Testis (tissue), 2 donors: ENCODE measurements at regions not wholly inside any gene's neighbourhood (a gene's known extent, or its start where the extent isn't known, plus 50 kb on each side); places are given as distances from the start of the nearest gene placed in this dataset.

Source experiments
- DNase-seq: peaks from one replicate; pipeline ENCODE4 v3.0.0-alpha.2; 2019
- H3K27ac ChIP-seq, 2 donors: fragments of 200-600 bp; sonication (generic); one replicate each; pipeline ENCODE4 v1.5.1; 2019
- H3K27me3 ChIP-seq: fragments of 200-600 bp; sonication (generic); one replicate; pipeline ENCODE4 v1.5.1; 2019
- H3K36me3 ChIP-seq: fragments of 200-600 bp; sonication (generic); one replicate; pipeline ENCODE4 v1.5.1; 2017; ENCODE audit warnings: low read depth; ENCODE audit errors: missing control alignments
- H3K4me1 ChIP-seq: fragments of 200-600 bp; sonication (generic); one replicate; pipeline ENCODE4 v1.5.1; 2019
- H3K4me3 ChIP-seq, 2 donors: fragments of 200-600 bp; sonication (generic); one replicate each; pipeline ENCODE4 v1.5.1; 2017 to 2019
- H3K9me3 ChIP-seq: fragments of 200-600 bp; sonication (generic); one replicate; pipeline ENCODE4 v1.5.1; 2017
- POLR2A ChIP-seq: fragments of 450-650 bp; IDR thresholded peaks from one replicate; pipeline ENCODE4 v1.6.1; 2017; ENCODE audit warnings: antibody characterized with exemption, mild to moderate bottlenecking, moderate library complexity
- WGBS, 2 donors: methylation state at CpG; one replicate each; pipeline ENCODE4 v1.1.5; 2018; 5-methylcytosine and 5-hydroxymethylcytosine counted together
- intact Hi-C: fragments of 100-400 bp; cut with DNase I; formaldehyde crosslinking; loops from one replicate; pipeline ENCODE4 v1.15.1; 2023; ENCODE audit warnings: low total_unique reads
- TF ChIP-seq, protein P1 (sequence below), 3 experiments: fragments of 450-650 bp in 2 of 3; fragments of 200-600 bp in 1 of 3; sonication (generic) in 1 of 3; IDR thresholded peaks; one replicate each; pipeline ENCODE4 v1.5.1; 2016 to 2019; ENCODE audit warnings: antibody characterized with exemption in 3 of 3, mild to moderate bottlenecking in 2 of 3, moderate library complexity in 1 of 3

DNA sequence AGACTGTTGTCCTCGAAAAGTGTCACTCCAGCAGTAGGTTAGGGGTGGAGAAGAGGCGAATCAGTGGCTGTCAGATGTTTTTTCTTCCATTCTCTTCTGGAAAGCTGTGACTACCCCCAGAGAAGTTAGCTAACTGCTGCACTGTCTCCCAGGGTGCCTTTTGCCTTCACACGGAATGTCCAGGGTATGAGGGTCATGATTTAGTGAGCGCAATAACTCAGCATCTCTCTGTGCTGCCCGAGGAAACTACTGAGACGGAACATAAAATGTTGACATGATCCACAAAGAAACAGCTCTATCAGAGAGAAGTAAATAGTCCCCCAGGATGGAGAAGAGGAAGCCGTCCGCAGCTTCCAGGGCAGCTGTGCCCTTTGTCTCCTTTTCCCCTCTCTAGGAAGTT, 254.0 kb upstream of the ARGLU1 start:
- DNase-seq, result no peak
- H3K36me3 ChIP-seq, result no peaks in the 10 kb centered on the region
- H3K4me3 ChIP-seq, result no peak overlapping the region
- no peaks in the 10 kb centered on the region for H3K4me1 ChIP-seq
- no peaks in the 10 kb centered on the region for H3K9me3 ChIP-seq
- 42 to 43% methylated on average over 8 of the region's 8 CpGs for WGBS, 2 donors
- intact Hi-C loops, result no loop called here
- no peak overlapping the region for H3K27ac ChIP-seq
- TF ChIP-seq, protein P1, sequence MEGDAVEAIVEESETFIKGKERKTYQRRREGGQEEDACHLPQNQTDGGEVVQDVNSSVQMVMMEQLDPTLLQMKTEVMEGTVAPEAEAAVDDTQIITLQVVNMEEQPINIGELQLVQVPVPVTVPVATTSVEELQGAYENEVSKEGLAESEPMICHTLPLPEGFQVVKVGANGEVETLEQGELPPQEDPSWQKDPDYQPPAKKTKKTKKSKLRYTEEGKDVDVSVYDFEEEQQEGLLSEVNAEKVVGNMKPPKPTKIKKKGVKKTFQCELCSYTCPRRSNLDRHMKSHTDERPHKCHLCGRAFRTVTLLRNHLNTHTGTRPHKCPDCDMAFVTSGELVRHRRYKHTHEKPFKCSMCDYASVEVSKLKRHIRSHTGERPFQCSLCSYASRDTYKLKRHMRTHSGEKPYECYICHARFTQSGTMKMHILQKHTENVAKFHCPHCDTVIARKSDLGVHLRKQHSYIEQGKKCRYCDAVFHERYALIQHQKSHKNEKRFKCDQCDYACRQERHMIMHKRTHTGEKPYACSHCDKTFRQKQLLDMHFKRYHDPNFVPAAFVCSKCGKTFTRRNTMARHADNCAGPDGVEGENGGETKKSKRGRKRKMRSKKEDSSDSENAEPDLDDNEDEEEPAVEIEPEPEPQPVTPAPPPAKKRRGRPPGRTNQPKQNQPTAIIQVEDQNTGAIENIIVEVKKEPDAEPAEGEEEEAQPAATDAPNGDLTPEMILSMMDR (IDR thresholded peaks at IDR 0.05), result no peak
- no peak for TF ChIP-seq POLR2A
- no peaks in the 10 kb centered on the region for H3K27me3 ChIP-seq

DNA sequence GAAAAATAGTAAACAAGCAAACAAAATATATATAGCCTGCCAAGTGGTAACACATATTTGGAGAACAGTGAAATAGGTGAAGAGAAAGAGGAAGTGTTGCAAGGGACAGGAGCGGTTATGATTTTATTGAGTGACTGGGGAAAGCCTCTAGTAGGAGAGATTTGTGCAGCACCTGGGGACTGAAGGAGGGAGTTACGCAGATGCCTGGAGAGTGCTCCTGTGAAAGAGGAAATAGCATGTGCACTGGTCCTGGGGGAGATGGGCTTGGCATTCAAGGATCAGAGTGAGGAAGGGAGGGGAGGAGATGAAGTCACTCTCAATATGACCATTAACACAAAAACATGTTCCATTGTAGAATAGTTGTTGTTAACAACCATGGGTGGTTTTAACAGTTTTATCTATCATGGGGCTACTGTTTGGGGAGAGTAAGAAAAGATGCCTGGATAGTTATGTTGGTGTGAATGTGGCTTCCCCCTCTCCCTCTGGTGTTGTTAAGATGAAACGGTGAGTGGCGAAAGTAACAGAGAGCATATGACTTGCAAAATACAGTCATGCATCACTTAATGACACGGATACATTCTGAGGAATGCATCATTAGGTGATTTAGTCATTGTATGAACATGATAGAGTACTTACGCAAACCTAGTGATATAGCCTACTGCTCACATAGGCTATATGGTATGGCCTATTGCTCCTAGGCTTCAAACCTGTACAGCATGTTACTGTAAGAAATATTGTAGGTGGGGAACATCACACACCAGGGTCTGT, 251.7 kb upstream of the ARGLU1 start:
- no peaks in the 10 kb centered on the region for H3K4me1 ChIP-seq
- 90 to 92% methylated on average over 6 of the region's 6 CpGs for WGBS, 2 donors
- intact Hi-C loops, result no loop called here
- no peak overlapping the region for H3K27ac ChIP-seq
- H3K27me3 ChIP-seq, result no peaks in the 10 kb centered on the region
- no peak for DNase-seq
- no peak for TF ChIP-seq POLR2A
- TF ChIP-seq, protein P1 (IDR thresholded peaks at IDR 0.05), result no peak
- H3K4me3 ChIP-seq, result no peak overlapping the region
- no peaks in the 10 kb centered on the region for H3K36me3 ChIP-seq
- H3K9me3 ChIP-seq, result no peaks in the 10 kb centered on the region

- no peak overlapping the region for H3K27ac ChIP-seq
- intact Hi-C loops, result no loop called here
- no peak overlapping the region for H3K4me3 ChIP-seq
- H3K36me3 ChIP-seq, result no peaks in the 10 kb centered on the region
- H3K27me3 ChIP-seq, result no peaks in the 10 kb centered on the region
- no peak for TF ChIP-seq POLR2A
- TF ChIP-seq, protein P1 (IDR thresholded peaks at IDR 0.05), result no peak
- no peak for DNase-seq
- WGBS, 2 donors, result 64 to 85% methylated on average over 3 of the region's 3 CpGs
- H3K4me1 ChIP-seq, result no peaks in the 10 kb centered on the region
- H3K9me3 ChIP-seq, result no peaks in the 10 kb centered on the region
Measured at GRCh38 chr13:106818971-106819370, 251.0 kb upstream of the ARGLU1 start.

- TF ChIP-seq, protein P1 (IDR thresholded peaks at IDR 0.05), result no peak
- TF ChIP-seq POLR2A, result no peak
- 45 to 53% methylated on average over 1 of the region's 1 CpG for WGBS, 2 donors
- Histone ChIP-seq H3K9me3 (no peaks in the 10 kb centered on the region), H3K36me3 (no peaks in the 10 kb centered on the region), H3K4me1 (no peaks in the 10 kb centered on the region), H3K27ac (no peak overlapping the region), H3K4me3 (no peak overlapping the region), H3K27me3 (no peaks in the 10 kb centered on the region)
- intact Hi-C loops, result no loop called here
- no peak for DNase-seq
Measured at GRCh38 chr13:106815545-106815944, 247.6 kb upstream of the ARGLU1 start.

DNA sequence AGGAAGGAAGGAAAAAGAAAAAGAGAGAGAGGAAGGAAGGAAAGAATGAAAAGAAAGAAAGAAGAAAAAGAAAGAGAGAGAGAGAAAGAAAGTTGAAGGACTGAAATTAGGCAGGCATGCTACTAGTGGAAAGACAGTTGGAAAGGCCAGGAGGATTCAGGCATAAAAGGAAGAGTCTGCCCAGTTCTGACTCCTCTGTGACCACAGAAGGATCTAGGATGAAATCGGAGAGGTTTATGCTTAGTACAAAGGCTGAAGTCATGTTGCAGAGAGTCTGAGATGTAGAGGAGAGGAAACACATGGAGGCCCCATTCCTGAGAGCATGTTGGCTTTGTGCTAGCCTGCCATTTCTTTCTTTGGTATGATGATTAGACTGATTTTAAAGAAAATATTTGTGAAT, 246.5 kb upstream of the ARGLU1 start:
- Histone ChIP-seq H3K9me3 (no peaks in the 10 kb centered on the region), H3K27ac (no peak overlapping the region), H3K36me3 (no peaks in the 10 kb centered on the region), H3K27me3 (no peaks in the 10 kb centered on the region), H3K4me1 (no peaks in the 10 kb centered on the region), H3K4me3 (no peak overlapping the region)
- WGBS, 2 donors, result 50 to 52% methylated on average over 1 of the region's 1 CpG
- no peak for DNase-seq
- TF ChIP-seq, protein P1 (IDR thresholded peaks at IDR 0.05), result no peak
- no peak for TF ChIP-seq POLR2A
- intact Hi-C loops, result no loop called here
